ENCODE measurements at regions not wholly inside any gene's neighbourhood (a gene's known extent, or its start where the extent isn't known, plus 50 kb on each side); places are given as distances from the start of the nearest gene placed in this dataset.

- TF ChIP-seq CTCF (IDR thresholded peaks at IDR 0.05; ENCODE audit: low read depth, low read length): no peak
- Histone ChIP-seq H3K4me1 (no peaks in the 10 kb centered on the region), H3K4me3 (ENCODE audit: low read depth, low read length) (no peak overlapping the region), H3K9me3 (no peaks in the 10 kb centered on the region; the same call in 1 of the 2 replicates), H3K36me3 (no peaks in the 10 kb centered on the region), H3K27me3 (no peaks in the 10 kb centered on the region)
- no peak for DNase-seq
Observed at GRCh38 chr12:41768456-41768855, 376.2 kb downstream of the GXYLT1 start.

DNA sequence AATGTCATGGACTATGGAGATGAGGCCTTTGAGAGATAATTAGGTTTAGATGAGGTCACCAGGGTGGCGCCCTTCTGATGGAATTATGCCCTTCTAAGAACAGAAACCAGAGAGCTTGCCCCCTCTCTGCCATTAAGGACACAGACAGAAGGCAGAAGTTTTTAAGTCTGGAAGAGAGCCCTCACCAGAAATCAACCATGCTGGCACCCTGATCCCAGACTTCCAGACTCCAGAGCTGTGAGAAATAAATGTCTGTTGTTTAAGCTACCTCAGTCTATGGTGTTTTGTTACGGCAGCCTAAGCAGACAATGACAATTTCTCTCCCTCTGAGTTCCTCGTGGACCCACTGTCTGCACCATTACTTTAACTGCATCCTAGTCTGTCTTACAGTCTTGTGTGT lies 382.0 kb downstream of the GXYLT1 start:
- no peaks in the 10 kb centered on the region for H3K27me3 ChIP-seq
- no peak for TF ChIP-seq CTCF (IDR thresholded peaks at IDR 0.05; ENCODE audit: low read depth, low read length)
- no peak for DNase-seq
- no peaks in the 10 kb centered on the region for H3K9me3 ChIP-seq
- H3K4me1 ChIP-seq: no peaks in the 10 kb centered on the region
- H3K36me3 ChIP-seq: no peaks in the 10 kb centered on the region
- H3K4me3 ChIP-seq (ENCODE audit: low read depth, low read length): no peak overlapping the region

GRCh38 chr12:41745593-41745992 lies 399.1 kb downstream of the GXYLT1 start:
- no peak for TF ChIP-seq CTCF (IDR thresholded peaks at IDR 0.05; ENCODE audit: low read depth, low read length)
- Histone ChIP-seq H3K27me3 (no peaks in the 10 kb centered on the region), H3K4me1 (no peaks in the 10 kb centered on the region), H3K9me3 (no peaks in the 10 kb centered on the region), H3K4me3 (ENCODE audit: low read depth, low read length) (no peak overlapping the region), H3K36me3 (no peaks in the 10 kb centered on the region)
- no peak for DNase-seq

GRCh38 chr12:41743835-41744234 lies 400.8 kb downstream of the GXYLT1 start:
- TF ChIP-seq CTCF (IDR thresholded peaks at IDR 0.05; ENCODE audit: low read depth, low read length): no peak
- H3K36me3 ChIP-seq: no peaks in the 10 kb centered on the region
- H3K4me3 ChIP-seq (ENCODE audit: low read depth, low read length): no peak overlapping the region
- H3K4me1 ChIP-seq: no peaks in the 10 kb centered on the region
- DNase-seq: no peak
- H3K9me3 ChIP-seq: no peaks in the 10 kb centered on the region
- no peaks in the 10 kb centered on the region for H3K27me3 ChIP-seq

GRCh38 chr12:41739066-41739465 lies 405.6 kb downstream of the GXYLT1 start:
- Histone ChIP-seq H3K4me3 (ENCODE audit: low read depth, low read length) (no peak overlapping the region), H3K4me1 (no peaks in the 10 kb centered on the region), H3K27me3 (no peaks in the 10 kb centered on the region), H3K9me3 (no peaks in the 10 kb centered on the region), H3K36me3 (no peaks in the 10 kb centered on the region)
- no peak for TF ChIP-seq CTCF (IDR thresholded peaks at IDR 0.05; ENCODE audit: low read depth, low read length)
- DNase-seq: no peak

DNA sequence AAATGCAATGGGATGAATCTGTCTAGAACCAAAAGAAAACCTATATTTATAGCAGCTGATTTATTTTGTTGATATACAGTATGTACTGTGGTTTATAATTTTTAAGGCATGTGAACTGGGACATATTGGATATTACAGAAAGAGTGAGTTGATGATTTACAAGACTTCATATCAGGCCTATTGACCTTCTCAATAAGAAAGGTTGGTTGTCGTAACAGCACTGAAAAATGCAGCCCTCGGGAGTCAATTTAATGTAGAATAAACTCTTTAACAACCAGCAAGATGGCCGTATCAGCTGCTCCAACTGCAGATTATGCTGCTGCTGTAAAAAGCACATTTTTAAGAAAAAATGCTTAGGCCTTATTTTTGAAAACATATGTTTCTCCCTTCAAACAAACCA lies 407.3 kb downstream of the GXYLT1 start:
- Histone ChIP-seq H3K4me1 (no peaks in the 10 kb centered on the region), H3K4me3 (ENCODE audit: low read depth, low read length) (no peak overlapping the region), H3K9me3 (no peaks in the 10 kb centered on the region), H3K27me3 (no peaks in the 10 kb centered on the region), H3K36me3 (no peaks in the 10 kb centered on the region)
- no peak for DNase-seq
- no peak for TF ChIP-seq CTCF (IDR thresholded peaks at IDR 0.05; ENCODE audit: low read depth, low read length)

All from BE2C (cell line).